ENCODE measurements at regions not wholly inside any gene's neighbourhood (a gene's known extent, or its start where the extent isn't known, plus 50 kb on each side); places are given as distances from the start of the nearest gene placed in this dataset.
"Not testable (repeated sequence)": the region's sequence is repeated elsewhere in the genome, so short reads cannot be mapped to it uniquely, and the experiment has no call there.

GRCh38 chr16:88270171-88270790 is 112.5 kb upstream of the ZNF469 start:
- not testable (repeated sequence) for H3K27me3 ChIP-seq (ENCODE audit: control insufficient read depth in 1 of 2, insufficient read depth in 2 of 2, low read length in 2 of 2); H3K27ac ChIP-seq (ENCODE audit: low read length); H3K9me3 ChIP-seq (ENCODE audit: control insufficient read depth in 2 of 2, low read length in 2 of 2); H3K9ac ChIP-seq (ENCODE audit: low read length in 2 of 2); H3K4me1 ChIP-seq (ENCODE audit: control insufficient read depth, insufficient read depth, low read length); H3K36me3 ChIP-seq (ENCODE audit: control insufficient read depth in 2 of 2, insufficient read depth in 2 of 2, low read length in 2 of 2); H3K4me3 ChIP-seq (ENCODE audit: low read length in 2 of 2)

- not testable (repeated sequence) for H3K27me3 ChIP-seq (ENCODE audit: control insufficient read depth in 1 of 2, insufficient read depth in 2 of 2, low read length in 2 of 2); H3K4me3 ChIP-seq (ENCODE audit: low read length in 2 of 2); H3K9ac ChIP-seq (ENCODE audit: low read length in 2 of 2); H3K36me3 ChIP-seq (ENCODE audit: control insufficient read depth in 2 of 2, insufficient read depth in 2 of 2, low read length in 2 of 2); H3K9me3 ChIP-seq (ENCODE audit: control insufficient read depth in 2 of 2, low read length in 2 of 2); H3K27ac ChIP-seq (ENCODE audit: low read length); H3K4me1 ChIP-seq (ENCODE audit: control insufficient read depth, insufficient read depth, low read length)
Observed at GRCh38 chr16:88271296-88271695, 111.5 kb upstream of the ZNF469 start.

GRCh38 chr16:88271776-88272175 is 111.0 kb upstream of the ZNF469 start:
- not testable (repeated sequence) for H3K9me3 ChIP-seq (ENCODE audit: control insufficient read depth in 2 of 2, low read length in 2 of 2); H3K27ac ChIP-seq (ENCODE audit: low read length); H3K36me3 ChIP-seq (ENCODE audit: control insufficient read depth in 2 of 2, insufficient read depth in 2 of 2, low read length in 2 of 2); H3K27me3 ChIP-seq (ENCODE audit: control insufficient read depth in 1 of 2, insufficient read depth in 2 of 2, low read length in 2 of 2); H3K9ac ChIP-seq (ENCODE audit: low read length in 2 of 2); H3K4me1 ChIP-seq (ENCODE audit: control insufficient read depth, insufficient read depth, low read length); H3K4me3 ChIP-seq (ENCODE audit: low read length in 2 of 2)

GRCh38 chr16:88272437-88272836 is 110.3 kb upstream of the ZNF469 start:
- not testable (repeated sequence) for H3K27ac ChIP-seq (ENCODE audit: low read length); H3K4me1 ChIP-seq (ENCODE audit: control insufficient read depth, insufficient read depth, low read length); H3K9ac ChIP-seq (ENCODE audit: low read length in 2 of 2); H3K36me3 ChIP-seq (ENCODE audit: control insufficient read depth in 2 of 2, insufficient read depth in 2 of 2, low read length in 2 of 2); H3K27me3 ChIP-seq (ENCODE audit: control insufficient read depth in 1 of 2, insufficient read depth in 2 of 2, low read length in 2 of 2); H3K9me3 ChIP-seq (ENCODE audit: control insufficient read depth in 2 of 2, low read length in 2 of 2); H3K4me3 ChIP-seq (ENCODE audit: low read length in 2 of 2)

- not testable (repeated sequence) for H3K36me3 ChIP-seq (ENCODE audit: control insufficient read depth in 2 of 2, insufficient read depth in 2 of 2, low read length in 2 of 2); H3K4me3 ChIP-seq (ENCODE audit: low read length in 2 of 2); H3K9ac ChIP-seq (ENCODE audit: low read length in 2 of 2); H3K27ac ChIP-seq (ENCODE audit: low read length); H3K9me3 ChIP-seq (ENCODE audit: control insufficient read depth in 2 of 2, low read length in 2 of 2); H3K4me1 ChIP-seq (ENCODE audit: control insufficient read depth, insufficient read depth, low read length); H3K27me3 ChIP-seq (ENCODE audit: control insufficient read depth in 1 of 2, insufficient read depth in 2 of 2, low read length in 2 of 2)
Observed at GRCh38 chr16:88274126-88274750, 108.5 kb upstream of the ZNF469 start.

GRCh38 chr16:88274847-88275246 is 107.9 kb upstream of the ZNF469 start:
- no peaks in the 10 kb centered on the region for H3K36me3 ChIP-seq (ENCODE audit: control insufficient read depth in 2 of 2, insufficient read depth in 2 of 2, low read length in 2 of 2)
- H3K4me3 ChIP-seq (ENCODE audit: low read length in 2 of 2) = no peak overlapping the region
- H3K9ac ChIP-seq (ENCODE audit: low read length in 2 of 2) = no peak overlapping the region
- H3K9me3 ChIP-seq (ENCODE audit: control insufficient read depth in 2 of 2, low read length in 2 of 2) = no peaks in the 10 kb centered on the region
- peaks cover 0 to 4% of the 10 kb centered on the region in 2 donors for H3K27me3 ChIP-seq (ENCODE audit: control insufficient read depth in 1 of 2, insufficient read depth in 2 of 2, low read length in 2 of 2)
- peaks cover 4% of the 10 kb centered on the region for H3K4me1 ChIP-seq (ENCODE audit: control insufficient read depth, insufficient read depth, low read length)
- no peak overlapping the region for H3K27ac ChIP-seq (ENCODE audit: low read length)

- not testable (repeated sequence) for H3K9me3 ChIP-seq (ENCODE audit: control insufficient read depth in 2 of 2, low read length in 2 of 2); H3K27me3 ChIP-seq (ENCODE audit: control insufficient read depth in 1 of 2, insufficient read depth in 2 of 2, low read length in 2 of 2); H3K27ac ChIP-seq (ENCODE audit: low read length); H3K4me3 ChIP-seq (ENCODE audit: low read length in 2 of 2); H3K9ac ChIP-seq (ENCODE audit: low read length in 2 of 2); H3K36me3 ChIP-seq (ENCODE audit: control insufficient read depth in 2 of 2, insufficient read depth in 2 of 2, low read length in 2 of 2); H3K4me1 ChIP-seq (ENCODE audit: control insufficient read depth, insufficient read depth, low read length)
Observed at GRCh38 chr16:88275336-88276122, 107.2 kb upstream of the ZNF469 start.

- not testable (repeated sequence) for H3K9ac ChIP-seq (ENCODE audit: low read length in 2 of 2); H3K27me3 ChIP-seq (ENCODE audit: control insufficient read depth in 1 of 2, insufficient read depth in 2 of 2, low read length in 2 of 2); H3K9me3 ChIP-seq (ENCODE audit: control insufficient read depth in 2 of 2, low read length in 2 of 2); H3K36me3 ChIP-seq (ENCODE audit: control insufficient read depth in 2 of 2, insufficient read depth in 2 of 2, low read length in 2 of 2); H3K4me3 ChIP-seq (ENCODE audit: low read length in 2 of 2); H3K4me1 ChIP-seq (ENCODE audit: control insufficient read depth, insufficient read depth, low read length); H3K27ac ChIP-seq (ENCODE audit: low read length)
Observed at GRCh38 chr16:88276123-88276588, 106.6 kb upstream of the ZNF469 start.

GRCh38 chr16:88276591-88276990 is 106.2 kb upstream of the ZNF469 start:
- Histone ChIP-seq H3K9ac (ENCODE audit: low read length in 2 of 2) (no peak overlapping the region), H3K4me1 (ENCODE audit: control insufficient read depth, insufficient read depth, low read length) (no peaks in the 10 kb centered on the region), H3K4me3 (ENCODE audit: low read length in 2 of 2) (no peak overlapping the region), H3K27me3 (ENCODE audit: control insufficient read depth in 1 of 2, insufficient read depth in 2 of 2, low read length in 2 of 2) (peaks cover 0 to 4% of the 10 kb centered on the region in 2 donors), H3K36me3 (ENCODE audit: control insufficient read depth in 2 of 2, insufficient read depth in 2 of 2, low read length in 2 of 2) (no peaks in the 10 kb centered on the region), H3K9me3 (ENCODE audit: control insufficient read depth in 2 of 2, low read length in 2 of 2) (no peaks in the 10 kb centered on the region), H3K27ac (ENCODE audit: low read length) (no peak overlapping the region)

GRCh38 chr16:88279998-88280397 is 102.8 kb upstream of the ZNF469 start:
- H3K9ac ChIP-seq (ENCODE audit: low read length in 2 of 2) = no peak overlapping the region
- H3K4me3 ChIP-seq (ENCODE audit: low read length in 2 of 2) = no peak overlapping the region
- no peaks in the 10 kb centered on the region for H3K27me3 ChIP-seq (ENCODE audit: control insufficient read depth in 1 of 2, insufficient read depth in 2 of 2, low read length in 2 of 2)
- peaks cover 10% of the 10 kb centered on the region for H3K4me1 ChIP-seq (ENCODE audit: control insufficient read depth, insufficient read depth, low read length)
- no peak overlapping the region for H3K27ac ChIP-seq (ENCODE audit: low read length)
- H3K9me3 ChIP-seq (ENCODE audit: control insufficient read depth in 2 of 2, low read length in 2 of 2) = no peaks in the 10 kb centered on the region
- H3K36me3 ChIP-seq (ENCODE audit: control insufficient read depth in 2 of 2, insufficient read depth in 2 of 2, low read length in 2 of 2) = no peaks in the 10 kb centered on the region

Data from stomach smooth muscle (tissue), 2 donors.